SW480 (cell line): ENCODE measurements at regions not wholly inside any gene's neighbourhood (a gene's known extent, or its start where the extent isn't known, plus 50 kb on each side); places are given as distances from the start of the nearest gene placed in this dataset.

ENCODE experiments used
- DNase-seq: peaks from one replicate; pipeline ENCODE4 v3.0.0-alpha.2; 2016; ENCODE audit warnings: low spot score

DNA sequence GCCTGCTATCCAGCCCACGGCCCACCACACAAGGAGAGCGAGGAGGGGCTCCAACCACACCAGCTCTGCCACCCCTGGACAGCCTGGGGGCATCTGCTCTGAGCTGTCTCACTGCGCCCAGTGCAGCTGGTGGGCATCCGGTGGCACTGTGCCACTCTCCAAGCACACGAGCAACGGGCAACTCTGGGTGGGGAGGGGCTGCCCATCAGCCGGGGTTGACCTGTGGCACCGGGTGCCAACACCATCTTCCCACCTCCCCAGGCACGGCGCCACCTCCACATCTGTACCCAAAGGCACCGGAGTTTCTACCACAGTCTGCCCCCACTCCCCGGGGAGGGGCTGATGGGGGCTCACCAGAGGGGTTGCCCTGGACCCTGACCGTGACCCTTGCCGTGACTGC is 241.8 kb downstream of the RBFOX3 start:
- DNase-seq: no peak

DNA sequence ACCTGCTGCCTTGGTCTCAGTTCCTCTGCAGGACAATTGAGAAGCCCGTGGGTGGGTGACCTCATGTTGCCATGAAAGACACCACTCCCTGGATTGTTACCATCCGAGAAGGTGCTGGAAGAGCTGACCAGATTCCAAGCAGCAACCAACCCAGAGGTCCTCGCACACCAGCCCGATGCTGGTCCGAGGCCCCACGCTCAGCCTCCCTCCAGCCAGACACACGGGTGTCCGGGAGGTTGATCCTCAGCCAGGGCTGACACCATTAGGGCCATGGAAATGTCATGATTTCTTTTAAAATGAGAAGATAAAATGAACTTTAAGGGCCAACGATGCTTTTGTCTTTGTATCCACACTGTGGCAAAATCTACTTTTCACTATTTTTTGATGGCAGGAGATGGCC is 242.3 kb downstream of the RBFOX3 start:
- no peak for DNase-seq

DNA sequence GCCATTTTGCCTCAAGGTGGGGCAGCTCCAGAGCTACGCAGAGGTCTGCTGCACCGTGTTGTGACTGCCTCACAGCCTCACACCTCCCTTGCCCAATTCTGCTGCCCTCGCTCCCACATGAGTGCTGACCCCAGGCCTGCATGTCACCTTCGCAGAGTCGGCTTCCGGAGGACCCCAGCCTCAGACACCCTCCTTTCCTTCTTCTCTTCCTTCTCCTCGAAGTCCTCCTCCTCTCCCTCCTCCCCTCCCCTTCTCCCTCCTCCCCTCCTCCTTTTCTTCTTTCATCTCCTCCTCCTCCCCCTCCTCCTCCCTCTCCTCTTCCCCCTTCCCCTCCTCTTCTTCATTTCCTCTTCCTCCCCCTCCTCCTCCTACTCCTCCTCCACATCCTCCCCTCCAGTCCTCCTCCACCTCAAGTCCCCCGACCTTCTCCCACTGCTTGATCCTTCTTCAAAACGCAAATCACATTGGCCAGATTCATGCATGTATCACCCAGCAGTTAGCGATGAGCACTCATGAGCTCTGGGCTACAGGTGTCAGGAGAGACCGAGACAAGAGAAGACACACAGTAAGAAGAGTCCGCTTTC is 243.8 kb downstream of the RBFOX3 start:
- no peak for DNase-seq

DNA sequence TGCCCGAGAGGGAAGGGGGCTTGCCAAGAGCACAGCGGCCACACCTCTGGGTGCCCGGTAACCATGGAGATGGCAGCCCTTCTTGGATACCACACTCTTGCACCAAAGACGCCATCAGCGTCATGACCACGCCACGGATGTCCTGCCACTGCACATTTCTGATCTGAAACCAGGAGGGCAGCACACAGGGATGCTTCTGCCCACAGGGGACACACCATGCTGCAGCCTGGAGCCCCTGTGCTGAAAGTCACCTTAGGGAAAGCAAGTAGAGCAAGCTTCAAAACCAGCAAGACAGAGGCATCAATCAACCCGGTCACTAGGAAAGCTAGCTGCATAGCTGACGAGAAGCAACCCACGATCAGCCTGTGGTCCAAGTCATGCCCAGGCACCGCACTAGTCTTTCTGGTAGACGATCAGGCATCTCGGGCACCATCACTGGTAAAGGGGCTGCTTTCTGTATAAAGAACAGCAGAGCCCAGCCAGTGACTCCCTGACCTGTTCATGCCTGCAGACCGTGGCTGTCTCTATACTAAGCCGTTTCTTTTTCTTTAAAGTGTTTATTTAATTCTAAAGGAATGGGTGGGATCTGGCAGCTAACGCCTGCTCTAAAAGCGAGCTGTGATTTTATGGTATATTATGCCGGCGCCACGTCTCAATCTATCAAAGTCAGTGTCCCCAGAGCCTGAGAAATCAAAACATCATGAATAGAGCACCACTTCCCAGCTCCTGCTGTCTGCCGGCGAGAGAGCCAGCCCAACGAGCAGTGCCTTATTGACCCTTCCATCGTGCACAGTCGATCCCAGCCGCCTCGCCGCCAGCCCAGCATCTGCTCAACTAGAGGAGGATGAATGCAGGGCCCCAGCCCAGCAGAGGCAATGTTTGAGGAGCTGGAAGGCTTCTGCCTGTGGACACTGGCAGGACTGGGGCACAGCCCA is 244.7 kb downstream of the RBFOX3 start:
- no peak for DNase-seq

DNA sequence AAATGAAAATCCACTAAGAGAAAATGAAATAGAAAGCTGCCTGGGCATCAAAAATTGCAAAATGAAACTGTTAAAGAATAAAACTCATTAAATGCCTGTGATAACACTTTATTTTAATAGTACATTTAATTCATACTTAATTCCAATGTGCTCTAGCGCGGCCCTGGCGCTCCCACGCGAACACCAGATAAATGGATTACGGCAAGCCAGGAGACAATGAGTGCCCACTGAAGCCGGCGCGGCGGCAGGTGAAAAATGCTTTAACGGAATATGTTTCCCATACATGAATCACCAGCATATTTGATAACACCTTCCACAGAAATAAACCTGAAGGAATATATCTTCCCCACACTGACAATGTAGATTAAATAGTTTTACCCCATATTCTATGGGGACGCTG is 245.5 kb downstream of the RBFOX3 start:
- no peak for DNase-seq

DNA sequence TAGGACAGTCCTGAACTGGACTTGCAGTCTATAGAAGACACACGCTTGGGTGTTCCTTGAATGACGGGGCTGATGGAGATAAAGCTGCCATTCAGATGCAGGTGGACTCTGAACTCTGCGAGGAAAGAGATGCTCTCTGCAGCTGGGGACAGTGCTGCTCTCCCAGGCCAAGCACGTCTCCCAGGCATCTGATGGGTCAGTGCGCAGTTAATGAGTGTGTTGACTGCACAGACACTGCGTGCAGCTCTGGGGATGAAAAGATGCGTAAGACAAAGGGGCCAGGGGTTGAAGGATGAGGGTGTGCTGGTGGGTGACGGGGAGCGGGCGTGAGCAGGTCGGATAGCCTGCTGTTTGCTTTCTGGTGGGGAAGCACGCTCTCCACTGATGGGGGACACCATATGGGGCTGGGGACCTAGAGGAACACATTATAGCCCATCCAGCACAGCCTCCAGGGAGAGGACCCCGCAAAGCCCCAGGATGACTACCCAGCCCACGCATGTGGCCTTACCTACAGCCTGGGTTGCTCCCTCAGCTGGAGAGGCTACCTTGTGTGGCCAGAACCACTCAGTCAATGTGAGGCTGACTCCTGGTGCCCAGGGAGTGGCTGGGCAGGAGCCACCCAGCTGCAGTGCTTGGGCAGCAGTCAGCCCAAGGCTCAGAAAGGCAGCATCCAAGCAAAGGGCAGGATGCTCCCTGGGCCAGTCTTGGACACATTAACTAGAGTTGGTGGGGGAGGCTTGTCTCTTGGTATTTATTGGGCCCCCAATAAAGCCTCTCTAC is 246.3 kb downstream of the RBFOX3 start:
- DNase-seq: no peak

DNA sequence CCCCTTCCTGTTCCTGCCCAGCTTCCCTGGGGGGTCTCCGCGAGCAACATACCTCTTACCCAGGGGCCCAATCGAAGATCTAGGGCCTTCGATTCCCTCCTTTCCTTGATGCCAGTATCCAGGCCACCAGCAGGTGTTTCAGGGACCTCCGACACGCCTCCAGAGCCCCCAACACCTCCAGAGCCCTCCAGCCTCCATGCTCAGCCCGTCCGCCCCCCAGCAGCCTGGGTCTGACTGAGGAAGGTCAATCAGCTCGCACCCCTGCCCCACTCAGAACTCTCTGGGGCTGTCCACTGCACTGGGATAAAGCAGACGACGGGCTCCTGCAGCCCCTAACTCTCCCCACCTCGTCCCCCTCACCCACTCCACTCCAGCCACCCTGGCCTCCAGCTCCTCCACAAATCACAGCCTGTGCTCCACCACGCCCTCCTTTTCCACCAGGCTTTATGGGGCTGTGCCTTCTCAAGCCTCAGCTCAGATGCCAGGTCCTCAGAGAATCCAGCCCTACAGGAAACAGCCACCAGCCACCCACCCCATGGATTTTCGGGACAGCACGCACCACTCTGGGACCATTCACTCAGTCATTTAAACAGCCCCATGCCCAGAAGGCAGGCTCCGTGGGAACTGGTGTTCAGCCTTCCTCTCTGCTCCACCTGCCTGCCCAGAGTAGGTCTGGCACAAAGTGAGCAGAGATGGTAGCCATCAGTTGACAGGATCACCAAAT is 247.1 kb downstream of the RBFOX3 start:
- DNase-seq: no peak

DNA sequence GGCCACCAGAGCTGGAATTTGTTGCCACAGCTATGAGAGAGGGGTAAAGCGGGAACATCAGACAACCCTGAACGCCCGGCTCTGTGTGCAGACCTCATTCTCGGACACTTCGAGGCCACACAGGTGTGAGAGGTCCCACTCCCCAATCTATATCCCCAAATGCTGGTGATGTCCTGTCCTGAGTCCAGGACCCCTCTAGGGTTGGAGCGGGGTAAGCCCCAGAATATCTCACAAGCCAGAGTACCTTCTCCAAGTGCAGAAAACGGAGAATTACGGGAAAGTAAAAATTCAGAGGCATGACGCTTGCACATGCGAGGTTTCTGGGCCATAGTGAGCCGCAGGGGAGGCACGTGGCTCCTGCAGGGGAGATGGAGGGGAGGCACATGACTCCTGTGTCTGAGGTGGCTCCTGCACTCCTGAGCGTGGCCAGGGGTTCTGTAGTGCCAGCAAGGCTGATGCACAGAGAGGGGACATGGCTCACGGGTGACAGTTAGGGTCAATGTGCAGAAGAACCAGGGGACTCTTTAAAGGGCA is 248.0 kb downstream of the RBFOX3 start:
- no peak for DNase-seq

DNA sequence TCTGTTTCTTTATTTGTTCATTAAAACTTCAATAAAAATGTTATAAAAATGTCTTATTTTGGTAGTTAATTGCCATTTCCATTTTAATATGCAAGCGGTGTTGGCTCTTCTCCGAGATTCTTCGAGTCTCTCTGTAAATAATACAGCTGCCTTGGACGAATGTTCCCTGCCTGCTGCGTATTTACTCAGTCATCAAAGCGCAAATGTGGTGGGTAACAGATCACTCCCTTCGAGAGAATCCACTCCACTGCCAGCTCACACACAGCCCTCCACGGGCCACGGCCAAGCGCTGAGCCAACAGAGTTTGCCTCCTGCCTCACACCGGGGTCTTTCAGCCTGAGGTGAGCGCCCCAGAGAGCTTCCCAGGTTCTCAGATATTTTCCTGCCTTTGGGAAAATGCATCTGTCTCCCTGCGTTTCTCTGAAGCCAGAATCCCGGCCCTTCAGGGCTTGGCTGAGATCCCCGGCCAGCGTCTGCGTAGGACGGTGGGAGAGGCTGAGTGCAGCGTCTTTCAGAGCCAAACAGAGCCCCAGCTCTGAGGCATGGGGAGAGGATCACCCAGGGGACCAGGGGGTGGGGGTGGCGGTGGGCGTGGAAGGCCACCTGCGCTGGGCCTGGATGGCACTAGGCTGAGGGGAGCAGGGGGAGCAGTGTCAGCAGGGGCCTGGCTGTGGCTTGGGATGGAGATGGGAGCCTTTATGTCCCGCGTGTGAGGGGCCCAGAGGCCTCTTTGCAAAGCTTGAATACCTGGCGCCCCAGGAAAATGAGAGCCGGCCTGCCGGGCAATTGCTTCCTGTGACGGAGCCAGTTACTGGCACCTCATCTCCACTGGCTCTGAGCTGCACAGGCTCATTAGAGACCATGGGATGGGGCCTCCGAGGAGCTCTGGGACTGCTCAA is 248.7 kb downstream of the RBFOX3 start:
- DNase-seq: no peak

DNA sequence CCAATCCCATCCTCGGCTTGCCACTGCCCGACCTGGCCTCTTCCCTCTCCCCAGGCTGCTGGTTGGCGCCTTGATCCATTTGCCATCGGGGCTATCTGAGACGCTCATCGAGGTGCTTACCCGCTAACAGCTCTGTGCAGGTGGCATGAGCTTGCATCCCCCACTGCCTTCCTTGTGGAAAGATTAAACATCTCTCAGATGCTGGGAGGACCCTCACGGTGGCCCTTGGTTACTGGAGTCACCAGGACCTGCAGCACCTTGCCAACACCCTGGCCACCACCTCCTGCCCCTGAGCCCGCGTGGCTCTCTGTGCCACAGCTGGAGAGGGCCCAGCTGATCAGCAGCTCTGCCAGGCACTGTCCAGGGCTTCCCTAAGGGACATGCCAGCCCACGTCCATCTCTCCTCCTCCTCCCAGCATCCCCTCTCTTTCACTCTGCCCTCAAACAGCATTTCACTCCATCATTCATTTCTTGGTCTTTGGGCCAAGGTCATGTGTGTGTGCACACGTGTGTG is 249.6 kb downstream of the RBFOX3 start:
- no peak for DNase-seq

DNA sequence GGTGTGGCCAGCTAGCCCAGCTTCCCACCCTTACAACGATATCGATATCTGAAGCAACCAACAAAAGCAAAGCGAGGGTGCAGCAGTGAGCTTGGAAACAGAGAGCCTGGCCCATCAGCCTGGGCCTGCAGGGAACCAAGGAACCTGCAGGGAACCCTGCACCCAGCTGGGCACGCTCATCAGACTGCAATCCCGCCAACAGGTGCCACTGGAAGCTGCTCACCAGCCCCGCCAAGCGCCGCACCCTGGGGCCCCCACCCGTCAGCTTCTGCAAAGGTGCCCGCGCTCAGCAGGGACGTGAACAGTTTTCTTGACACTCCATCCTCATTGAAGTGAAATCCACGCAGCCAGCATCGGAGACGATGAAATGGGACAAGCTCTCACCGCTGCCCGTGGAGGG is 250.7 kb downstream of the RBFOX3 start:
- no peak for DNase-seq

DNA sequence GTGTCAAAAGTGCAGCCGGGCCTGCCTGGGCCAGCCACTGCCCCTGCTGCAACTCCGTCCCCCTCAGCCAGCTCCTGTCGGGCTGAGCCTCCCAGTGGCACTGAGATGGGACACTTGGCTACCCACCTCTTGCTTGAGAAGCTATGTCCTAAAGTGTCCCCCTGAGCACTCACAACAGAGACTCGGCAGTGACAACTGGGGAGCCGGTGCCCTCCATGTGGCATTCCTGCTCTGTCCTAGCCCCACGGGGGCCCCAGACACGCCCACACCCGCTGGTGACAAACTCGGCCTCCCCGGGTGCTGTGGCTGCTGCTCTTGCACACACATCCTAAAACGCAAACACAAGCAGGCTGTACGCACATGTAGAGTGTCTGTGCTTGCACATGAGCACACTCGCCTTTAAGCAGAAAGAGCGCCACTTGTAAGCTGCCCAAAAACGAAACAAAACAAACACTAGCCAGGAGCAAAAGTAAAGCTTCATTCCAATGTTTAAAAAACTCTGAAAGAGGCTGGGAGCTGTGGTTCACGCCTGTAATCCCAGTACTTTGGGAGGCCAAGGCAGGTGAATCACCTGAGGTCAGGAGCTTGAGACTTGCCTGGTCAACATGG is 253.9 kb downstream of the RBFOX3 start:
- DNase-seq: no peak

DNA sequence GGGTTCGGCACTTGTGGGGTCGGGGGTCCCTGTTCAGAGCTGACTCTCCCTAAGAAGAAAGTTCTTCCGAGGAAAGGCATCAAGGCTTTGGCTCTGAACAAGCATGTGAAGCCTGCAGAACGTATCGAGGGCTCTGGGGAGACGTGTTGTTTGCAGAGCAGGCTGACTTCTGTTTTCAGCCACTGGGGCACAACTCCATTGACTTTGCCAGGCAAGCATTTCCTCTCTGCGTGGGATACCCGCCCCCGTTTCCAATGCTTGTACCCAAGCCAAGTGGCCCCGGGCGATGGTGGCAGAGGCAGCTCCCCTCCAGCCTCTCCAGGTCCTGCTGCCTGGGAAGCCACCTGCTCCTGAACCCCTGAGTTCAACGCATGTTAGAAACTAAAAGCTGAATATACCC is 255.7 kb downstream of the RBFOX3 start:
- no peak for DNase-seq

DNA sequence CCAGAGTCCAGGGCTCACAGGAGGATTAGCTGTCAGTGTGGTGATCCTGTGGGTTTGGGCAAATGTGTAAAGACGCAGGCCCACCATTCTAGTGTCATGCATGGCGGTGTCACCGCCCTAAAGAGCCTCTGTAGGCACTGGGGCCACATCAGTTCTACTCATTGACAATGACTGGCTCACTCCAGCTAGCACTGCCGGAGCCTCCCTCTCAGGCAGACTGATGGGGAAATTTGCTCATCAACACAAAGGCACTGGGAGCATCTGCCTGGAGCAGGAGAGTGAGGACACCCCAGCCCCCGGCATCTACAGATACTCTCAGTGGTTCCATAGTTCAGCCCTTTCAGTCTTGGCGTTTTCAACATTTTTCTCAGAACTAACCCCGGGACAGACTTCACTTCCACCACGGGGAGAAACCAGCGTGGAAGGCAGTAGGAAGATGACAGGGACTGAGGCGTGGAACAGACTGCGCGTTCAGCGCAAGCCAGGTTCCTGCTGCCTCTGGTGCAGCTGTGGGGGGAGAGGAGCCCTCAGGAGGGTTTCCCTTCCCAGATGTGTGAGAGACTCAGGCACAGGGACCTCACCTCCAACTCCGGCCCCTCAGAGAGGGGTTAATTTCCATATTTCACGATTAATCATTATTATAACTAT is 256.6 kb downstream of the RBFOX3 start:
- DNase-seq: no peak

DNA sequence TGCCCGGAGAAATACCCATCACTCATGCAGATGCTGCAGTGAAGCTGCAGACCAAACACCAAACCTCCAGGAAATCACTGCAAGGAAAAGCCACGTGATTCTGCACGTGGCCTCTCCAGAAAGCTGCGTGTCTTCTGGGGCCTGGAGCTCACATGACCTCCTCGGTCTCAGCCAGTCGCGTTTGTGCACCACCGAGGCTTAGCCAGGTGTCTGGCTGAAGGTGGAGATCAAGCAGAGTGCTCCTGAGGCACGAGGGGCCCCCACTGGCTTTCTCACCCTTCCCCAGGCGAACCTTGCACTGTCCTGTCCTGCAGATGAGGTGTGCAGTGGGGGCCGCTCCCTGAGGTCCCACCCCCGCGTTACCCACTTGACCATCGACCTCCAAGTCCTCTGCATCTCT is 257.3 kb downstream of the RBFOX3 start:
- no peak for DNase-seq

DNA sequence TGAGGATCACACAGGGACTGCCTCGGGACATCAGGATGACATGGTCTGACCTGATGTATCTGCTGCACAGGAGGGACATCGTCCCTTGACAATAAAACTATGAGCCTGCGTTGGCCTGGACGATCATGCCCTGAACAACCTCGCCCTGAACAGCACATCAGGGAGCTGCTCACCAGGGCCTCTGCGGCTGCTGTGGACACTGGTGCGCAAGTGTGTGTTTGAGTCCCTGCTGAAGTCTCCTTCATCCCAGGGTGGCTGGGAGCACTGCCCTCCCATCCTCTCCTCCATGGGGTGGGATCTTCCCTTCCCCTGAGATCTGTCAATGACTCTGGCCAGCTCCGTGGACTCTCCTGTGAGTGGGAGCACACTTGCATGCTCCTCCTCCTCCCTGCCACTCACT is 257.8 kb downstream of the RBFOX3 start:
- no peak for DNase-seq

DNA sequence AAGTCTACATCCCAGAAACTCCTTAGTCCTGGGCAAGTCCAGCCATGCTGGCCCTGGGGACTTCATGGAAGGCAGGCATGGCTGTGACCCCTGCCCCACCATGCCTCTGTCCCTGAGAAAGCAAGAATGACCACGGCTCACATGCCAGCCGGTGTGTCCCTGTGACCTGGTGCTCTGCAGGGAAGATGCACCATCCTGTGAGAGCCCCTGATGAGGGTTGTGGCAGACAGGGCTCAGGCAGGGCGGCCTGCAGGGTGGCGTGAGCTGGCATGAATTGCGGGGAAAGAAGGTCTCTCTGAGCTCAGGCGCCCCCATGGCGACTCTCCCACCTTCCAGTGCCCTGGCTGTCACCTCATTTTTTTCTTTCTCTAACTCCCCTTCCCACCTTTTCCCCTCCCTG is 260.3 kb downstream of the RBFOX3 start:
- DNase-seq: no peak

DNA sequence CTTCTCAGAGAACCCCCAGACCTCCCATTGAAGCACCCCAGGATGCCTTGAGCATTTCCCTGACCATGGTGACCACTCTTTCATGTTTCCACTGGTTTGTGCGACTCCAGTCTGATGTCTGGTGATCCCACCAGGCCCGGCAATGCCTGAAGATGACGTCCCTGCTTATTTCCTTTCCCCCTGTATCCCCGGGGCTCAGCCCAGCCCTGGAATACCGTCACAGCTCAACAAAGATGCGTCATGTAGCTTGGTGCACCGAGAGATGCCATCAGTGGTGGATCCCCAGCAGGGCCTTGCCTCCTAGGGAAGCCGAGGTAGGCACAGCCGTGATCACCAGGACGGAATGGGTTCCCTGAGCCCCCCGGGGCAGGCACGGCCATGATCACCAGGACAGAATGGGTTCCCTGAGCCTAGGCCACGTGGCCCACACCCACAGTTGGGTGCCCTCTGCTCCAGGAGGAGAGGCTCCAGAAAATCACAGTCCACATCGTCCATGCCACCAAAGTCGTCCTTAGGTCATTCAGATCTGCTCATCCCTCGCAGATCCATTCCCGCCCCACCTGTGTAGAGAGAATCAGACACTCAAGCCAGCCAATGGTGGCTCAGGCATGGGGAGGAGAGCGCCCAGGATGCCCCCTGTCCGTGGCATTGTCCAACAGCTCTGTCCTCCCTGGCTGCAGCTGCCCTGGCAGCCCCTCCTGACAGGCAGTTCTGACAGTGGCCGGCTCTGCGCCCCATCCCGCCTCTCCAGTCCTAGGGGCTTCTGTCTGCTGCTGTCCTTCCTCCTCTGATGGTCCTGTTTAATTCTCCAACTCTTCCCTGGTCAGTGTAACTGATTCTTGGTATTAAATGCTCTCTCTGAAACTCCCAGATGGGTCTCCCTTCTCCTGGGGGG is 261.1 kb downstream of the RBFOX3 start:
- no peak for DNase-seq

DNA sequence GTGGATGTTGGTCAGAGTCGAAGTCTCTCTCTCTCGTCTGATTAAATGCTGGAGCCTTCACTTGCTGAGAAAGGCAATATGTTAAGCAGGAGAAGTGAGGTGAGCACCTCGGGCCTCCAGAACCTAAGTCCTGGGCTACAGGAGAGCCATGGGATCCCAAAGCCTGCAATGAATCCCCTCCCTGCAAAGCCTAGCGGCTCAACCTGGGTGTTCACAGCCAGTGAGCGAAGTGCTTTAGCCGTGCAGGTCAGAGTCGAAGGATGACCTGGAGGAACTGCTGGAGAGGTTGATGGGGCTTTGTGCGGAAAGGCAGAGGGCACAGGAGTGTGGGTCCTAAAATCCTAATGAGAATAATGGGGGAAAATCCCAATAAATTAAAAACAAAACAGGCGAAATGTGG is 267.8 kb downstream of the ENGASE start:
- no peak for DNase-seq
